HepG2 (cell line): ENCODE measurements at regions not wholly inside any gene's neighbourhood (a gene's known extent, or its start where the extent isn't known, plus 50 kb on each side); places are given as distances from the start of the nearest gene placed in this dataset.

Experiments
- ATAC-seq: fragments of 200-7000 bp; cut with Tn5 transposase; 3 replicates; pipeline ENCODE4 v1.9.1; 2020; ENCODE audit warnings: mild to moderate bottlenecking, moderate library complexity
- BruUV-seq: library from RNA; stranded (reverse); fragments of 400-500 nt; replicated peaks from 2 replicates; lab custom pipeline; 2021; lab: Mats Ljungman, UMichigan
- CTCF ChIA-PET: fragments of 300-600 bp; formaldehyde crosslinking; extraction: SDS; loops from one replicate; lab custom pipeline; 2021; ENCODE audit warnings: low total read pairs, inconsistent platforms, low intra/inter-chr PET ratio; lab: Yijun Ruan, JAX
- POLR2A ChIA-PET: fragments of 350-600 bp; sonication (Branson Sonifier 250); formaldehyde crosslinking; loops from one replicate; lab custom pipeline; 2020; ENCODE audit warnings: antibody characterized with exemption, inconsistent platforms; lab: Yijun Ruan, JAX
- DNase-seq: peaks from one replicate; pipeline ENCODE4 v3.0.0-alpha.2; 2015; ENCODE audit warnings: low spot score
- FAIRE-seq: peaks from 3 replicates; lab custom pipeline; 2011; peaks lifted over from hg19 to GRCh38; lab: Jason Lieb, UNC
- H2AFZ ChIP-seq: one replicate; pipeline ENCODE4 v1.6.1; 2011; ENCODE audit warnings: low read length, inconsistent platforms
- H3K27ac ChIP-seq: fragments of 300-600 bp; 3 replicates; pipeline ENCODE4 v1.8.0; 2011; ENCODE audit warnings: mixed run types, mild to moderate bottlenecking, mixed read lengths, low read length, inconsistent platforms; ENCODE audit not compliant: insufficient read depth; ENCODE audit errors: extremely low read length
- H3K27me3 ChIP-seq, 2 experiments: fragments of 200-600 bp in 1 of 2; 2 replicates in 1 of 2; 3 replicates in 1 of 2; pipeline versions ENCODE4 v1.6.0 to v1.8.0; 2011; ENCODE audit warnings: low read length in 2 of 2, mild to moderate bottlenecking in 2 of 2, moderate library complexity in 2 of 2, inconsistent platforms in 1 of 2; ENCODE audit not compliant: insufficient read depth in 2 of 2, control insufficient read depth in 1 of 2
- H3K36me3 ChIP-seq, 2 experiments: fragments of 200-600 bp in 1 of 2; replicated peaks in 1 of 2; 2 replicates in 1 of 2; 3 replicates in 1 of 2; pipeline versions ENCODE4 v1.5.1 to v1.8.0; 2011; ENCODE audit warnings: low read length in 2 of 2, inconsistent platforms in 1 of 2; ENCODE audit not compliant: insufficient read depth in 2 of 2, control insufficient read depth in 1 of 2
- H3K4me1 ChIP-seq: 2 replicates; pipeline ENCODE4 v1.5.1; 2012; ENCODE audit warnings: low read length, inconsistent platforms; ENCODE audit not compliant: insufficient read depth
- H3K4me2 ChIP-seq: 2 replicates; pipeline ENCODE4 v1.6.0; 2011; ENCODE audit warnings: low read depth, low read length, inconsistent platforms
- H3K4me3 ChIP-seq, 3 experiments: fragments of 200-600 bp in 1 of 3; sonication (generic), shearing (Covaris generic) in 1 of 3; replicated peaks in 1 of 3; 2 replicates each; pipeline ENCODE4 v1.5.1; 2011 to 2016; ENCODE audit warnings: low read length in 3 of 3, inconsistent platforms in 2 of 3, low read depth in 2 of 3, mild to moderate bottlenecking in 2 of 3, control low read depth in 1 of 3, mixed read lengths in 1 of 3; ENCODE audit not compliant: insufficient read depth in 1 of 3
- H3K79me2 ChIP-seq: one replicate; pipeline ENCODE4 v1.6.1; 2011; ENCODE audit warnings: low read length, inconsistent platforms; ENCODE audit not compliant: insufficient read depth
- H3K9ac ChIP-seq: 2 replicates; pipeline ENCODE4 v1.6.0; 2011; ENCODE audit warnings: mild to moderate bottlenecking, low read depth, low read length, inconsistent platforms; ENCODE audit not compliant: insufficient read depth
- H3K9me3 ChIP-seq: 2 replicates; pipeline ENCODE4 v1.5.1; 2012; ENCODE audit warnings: mild to moderate bottlenecking, low read length
- H4K20me1 ChIP-seq: 2 replicates; pipeline ENCODE4 v1.6.0; 2011; ENCODE audit warnings: inconsistent platforms, mild to moderate bottlenecking, low read length, moderate library complexity; ENCODE audit not compliant: insufficient read depth
- CENPBD1 ChIP-seq: sonication (generic); formaldehyde crosslinking; IDR thresholded peaks from 2 replicates; pipeline ENCODE4 v1.8.0; 2022; ENCODE audit warnings: missing genetic modification reagents, low read depth, mild to moderate bottlenecking, borderline replicate concordance
- CREB3 ChIP-seq: sonication (generic); formaldehyde crosslinking; IDR thresholded peaks from 2 replicates; pipeline ENCODE4 v1.5.0; 2020; ENCODE audit warnings: missing genetic modification reagents
- FOXK1 ChIP-seq: sonication (generic); formaldehyde crosslinking; IDR thresholded peaks from 2 replicates; pipeline ENCODE4 v1.4.0; 2020; ENCODE audit warnings: low read depth, missing genetic modification reagents, borderline replicate concordance
- FOXO1 ChIP-seq: sonication (generic); formaldehyde crosslinking; IDR thresholded peaks from 2 replicates; pipeline ENCODE4 v1.4.0; 2020; ENCODE audit warnings: missing genetic modification reagents
- KDM5A ChIP-seq: fragments of 200-600 bp; sonication (generic); IDR thresholded peaks from 2 replicates; pipeline ENCODE4 v1.7.0; 2018; ENCODE audit warnings: antibody characterized with exemption, mild to moderate bottlenecking, low read length, borderline replicate concordance
- RAD51 ChIP-seq: fragments of 450-650 bp; IDR thresholded peaks from 2 replicates; pipeline ENCODE4 v1.6.1; 2016; ENCODE audit warnings: borderline replicate concordance
- RERE ChIP-seq: IDR thresholded peaks from 2 replicates; pipeline ENCODE4 v1.6.1; 2016; ENCODE audit warnings: low read depth, missing genetic modification reagents, missing compliant biosample characterization
- SRF ChIP-seq: IDR thresholded peaks from 2 replicates; pipeline ENCODE4 v1.6.1; 2011; ENCODE audit warnings: mild to moderate bottlenecking, low read depth, low read length, moderate library complexity
- TCF12 ChIP-seq, 2 experiments: fragments of 450-650 bp in 1 of 2; sonication (generic) in 1 of 2; formaldehyde crosslinking in 1 of 2; IDR thresholded peaks; 2 replicates each; pipeline versions ENCODE4 v1.6.1 to v1.8.0; 2017 to 2022; ENCODE audit warnings: antibody characterized with exemption in 1 of 2, mild to moderate bottlenecking in 1 of 2, missing genetic modification reagents in 1 of 2, moderate library complexity in 1 of 2
- THAP9 ChIP-seq: sonication (generic); formaldehyde crosslinking; IDR thresholded peaks from 2 replicates; pipeline ENCODE4; 2020; ENCODE audit warnings: missing genetic modification reagents, mild to moderate bottlenecking, borderline replicate concordance
- ZNF501 ChIP-seq: sonication (generic); formaldehyde crosslinking; IDR thresholded peaks from 2 replicates; pipeline ENCODE4 v1.5.1; 2020; ENCODE audit warnings: mild to moderate bottlenecking, moderate library complexity, missing genetic modification reagents
- ZNF576 ChIP-seq: sonication (generic); formaldehyde crosslinking; IDR thresholded peaks from 2 replicates; pipeline ENCODE4 v1.4.0; 2020; ENCODE audit warnings: mild to moderate bottlenecking, missing genetic modification reagents
- ZNF703 ChIP-seq: sonication (generic); formaldehyde crosslinking; IDR thresholded peaks from 2 replicates; pipeline ENCODE4 v1.5.1; 2020; ENCODE audit warnings: missing genetic modification reagents, mild to moderate bottlenecking, moderate library complexity, borderline replicate concordance
- WGBS: methylation state at CpG from one replicate; pipeline ENCODE4 v1.1.6; 2017; ENCODE audit warnings: low lambda C conversion rate; 5-methylcytosine and 5-hydroxymethylcytosine counted together
- in situ Hi-C: cut with HindIII; loops from 2 replicates; pipeline ENCODE4 v1.10.0; 2017; ENCODE audit warnings: low pct_unique_long_range_greater_than_20kb; ENCODE audit not compliant: extremely low pct_ligation_motif_present
- intact Hi-C: fragments of 100-400 bp; cut with micrococcal nuclease; formaldehyde crosslinking; loops from one replicate; pipeline ENCODE4 v1.10.0; 2022; ENCODE audit not compliant: unreplicated experiment

GRCh38 chr1:189921613-189922012 lies 556.1 kb downstream of the BRINP3 start:
- intact Hi-C loops: no loop called here
- ChIA-PET POLR2A (no interaction called here), CTCF (no interaction called here)

More at GRCh38 chr1:189921613-189922012, 556.1 kb downstream of the BRINP3 start:
- TF ChIP-seq FOXK1 (CRISPR knock-in tag) (no peak), CENPBD1 (CRISPR knock-in tag) (no peak), RERE (no peak), ZNF703 (CRISPR knock-in tag) (no peak), TCF12 (IDR thresholded peaks at IDR 0.05) (no peak), TCF12 (CRISPR knock-in tag; IDR thresholded peaks at IDR 0.05) (no peak), THAP9 (CRISPR knock-in tag) (no peak), SRF (no peak), ZNF576 (CRISPR knock-in tag) (no peak), CREB3 (no peak), KDM5A (no peak), FOXO1 (CRISPR knock-in tag) (no peak), ZNF501 (CRISPR knock-in tag) (no peak), RAD51 (no peak)
- 67% methylated on average over 2 of the region's 2 CpGs for WGBS
- no peaks in the 10 kb centered on the region for H3K36me3 ChIP-seq
- BruUV-seq: no TSS peak
- no peak for DNase-seq
- H3K27ac ChIP-seq: no peak overlapping the region
- FAIRE-seq: no peak
- H3K79me2 ChIP-seq: no peaks in the 10 kb centered on the region
- peaks cover 26% of the 10 kb centered on the region for H3K9me3 ChIP-seq
- H3K4me3 ChIP-seq: no peak overlapping the region
- no peak overlapping the region for H3K9ac ChIP-seq
- in situ Hi-C loops: no loop called here
- no peaks in the 10 kb centered on the region for H3K4me1 ChIP-seq
- no peak overlapping the region for H3K4me2 ChIP-seq
- ATAC-seq: no peak
- no peaks in the 10 kb centered on the region for H3K27me3 ChIP-seq
- H4K20me1 ChIP-seq: no peaks in the 10 kb centered on the region
- no peak overlapping the region for H2AFZ ChIP-seq
